ENCODE measurements at regions not wholly inside any gene's neighbourhood (a gene's known extent, or its start where the extent isn't known, plus 50 kb on each side); places are given as distances from the start of the nearest gene placed in this dataset.

GRCh38 chr3:106728315-106729098, 648.7 kb upstream of the CCDC54 start:
- no peak for DNase-seq

DNA sequence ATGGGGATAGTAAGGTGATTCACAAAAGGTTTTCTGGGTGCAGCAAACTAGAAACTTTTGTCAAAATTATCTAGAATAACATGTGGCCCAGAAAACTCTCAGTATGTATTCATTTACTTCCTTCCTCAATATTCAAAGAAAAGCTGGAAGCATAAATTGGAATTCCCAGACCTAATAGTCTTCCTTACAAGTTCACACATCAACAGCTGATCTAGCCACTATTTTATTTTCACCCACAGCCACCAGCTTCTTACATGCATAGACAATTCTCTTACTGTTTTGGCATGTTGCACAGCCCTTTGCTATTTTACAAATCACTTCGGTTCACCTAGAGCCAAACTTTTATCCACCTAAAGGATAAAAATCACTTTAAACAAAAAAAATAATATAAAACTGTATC, 647.8 kb upstream of the CCDC54 start:
- DNase-seq, result no peak

DNA sequence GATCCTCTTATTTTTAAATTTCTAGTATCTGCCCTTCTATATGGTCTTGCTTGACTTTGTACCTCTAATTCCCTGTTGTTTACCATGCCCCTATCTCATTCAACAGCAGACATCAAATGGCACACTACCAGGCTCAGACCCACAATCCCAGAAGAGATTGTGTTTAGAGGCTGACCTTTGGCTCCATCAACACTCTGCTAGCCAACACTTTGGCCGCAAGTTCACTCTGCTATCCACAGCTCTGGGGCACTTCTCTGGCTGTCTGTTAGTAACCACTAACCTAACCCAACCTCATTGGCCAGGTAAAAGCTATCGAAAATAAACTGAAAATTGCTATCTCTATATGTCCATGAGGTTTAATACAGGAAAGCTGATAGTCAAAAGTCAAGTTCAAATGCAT, 646.0 kb upstream of the CCDC54 start:
- no peak for DNase-seq

- no peak for DNase-seq
These were observed 642.5 kb upstream of the CCDC54 start for GRCh38 chr3:106734712-106735111.

DNA sequence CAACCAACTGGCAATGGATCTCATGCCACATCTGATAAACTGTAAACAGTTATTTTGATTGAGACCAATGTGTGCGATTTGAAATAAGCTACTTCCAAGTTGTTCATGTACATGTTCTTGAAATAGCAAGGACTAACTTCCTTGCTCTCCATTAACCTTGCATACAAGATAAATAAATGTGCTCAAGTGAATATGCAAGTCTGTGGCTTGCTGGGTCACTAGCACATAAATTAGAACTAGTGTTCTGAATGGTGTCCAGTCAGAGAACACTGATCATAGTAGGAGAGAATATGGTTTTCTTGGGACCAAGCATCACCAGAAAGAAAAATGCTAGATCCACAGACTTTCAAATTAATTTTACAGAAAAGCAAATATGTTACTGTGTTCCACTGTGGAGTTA, 640.0 kb upstream of the CCDC54 start:
- no peak for DNase-seq

- no peak for DNase-seq
These were observed 637.1 kb upstream of the CCDC54 start for GRCh38 chr3:106740116-106740515.

GRCh38 chr3:106745344-106746168, 631.7 kb upstream of the CCDC54 start:
- no peak for DNase-seq

- no peak for DNase-seq
These were observed 631.0 kb upstream of the CCDC54 start for GRCh38 chr3:106746286-106746685.

DNA sequence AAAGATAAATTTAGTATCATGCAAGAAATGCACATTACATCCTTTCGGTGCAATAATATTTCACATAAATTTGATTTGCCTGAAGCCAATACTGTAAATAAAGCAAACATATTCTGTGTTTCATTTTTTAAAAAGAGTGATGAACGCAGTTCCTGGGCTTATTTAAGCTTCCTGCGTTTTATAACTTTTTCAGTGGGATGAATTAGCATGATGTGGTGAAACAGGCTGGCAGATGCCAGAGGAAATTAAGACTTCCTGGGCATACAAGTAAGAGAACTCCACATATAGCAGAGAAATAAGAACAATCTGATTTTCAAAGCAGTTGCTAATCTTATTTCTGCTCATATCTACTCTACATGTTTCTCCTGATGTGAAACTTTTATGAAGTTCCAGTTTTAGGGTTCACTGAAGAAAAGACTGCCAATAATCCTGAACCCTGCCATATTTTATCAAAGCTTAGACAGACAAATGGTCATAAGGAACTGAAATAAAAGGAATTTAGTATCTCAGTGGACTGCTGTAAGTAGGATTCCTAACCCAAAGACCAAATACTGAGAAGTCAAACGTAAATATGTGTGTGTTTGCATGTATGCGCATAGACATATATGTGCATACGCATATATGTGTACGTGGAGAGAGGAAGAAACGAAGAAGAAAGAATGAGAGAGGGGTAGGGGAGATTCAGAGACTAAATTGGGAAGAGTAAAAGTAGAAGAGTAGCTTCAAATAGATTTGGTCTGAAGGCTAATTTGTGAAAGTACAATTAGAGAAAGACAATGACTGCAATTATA, 628.6 kb upstream of the CCDC54 start:
- no peak for DNase-seq

DNA sequence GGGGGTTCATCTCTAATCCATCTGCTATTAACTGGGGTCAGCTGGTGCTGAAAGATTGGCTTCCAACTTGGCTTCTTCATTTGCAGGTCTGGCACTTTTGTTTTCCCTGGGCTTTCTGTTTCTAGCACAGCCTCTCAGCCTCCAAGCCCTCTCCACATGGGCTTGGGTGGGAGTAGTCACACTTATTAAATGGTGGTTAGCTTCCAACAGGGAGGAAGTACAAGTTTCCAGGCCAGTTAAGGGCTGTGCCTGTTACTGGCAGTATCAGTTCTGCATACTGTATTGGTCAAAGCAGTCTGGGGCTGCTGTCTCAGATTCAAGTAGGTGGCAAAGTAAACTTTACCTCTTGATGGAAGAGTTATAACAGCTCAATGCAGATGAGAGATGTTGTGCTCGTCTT, 627.1 kb upstream of the CCDC54 start:
- no peak for DNase-seq

DNA sequence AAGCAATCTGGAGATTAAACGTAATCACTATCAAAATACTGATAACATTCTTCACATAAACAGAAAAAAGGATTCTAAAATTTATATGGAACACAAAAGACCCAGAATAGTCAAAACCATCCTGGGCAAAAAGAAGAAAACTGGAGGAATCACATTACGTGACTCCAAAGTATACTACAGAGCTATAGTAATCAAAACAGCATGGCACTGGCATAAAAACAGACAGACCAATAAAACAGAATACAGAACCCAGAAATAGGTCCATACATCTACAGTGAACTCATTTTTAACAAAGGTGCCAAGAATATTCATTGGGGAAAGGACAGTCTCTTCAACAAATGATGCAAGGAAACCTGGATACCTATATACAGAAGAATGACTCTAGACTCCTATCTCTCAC, 621.9 kb upstream of the CCDC54 start:
- no peak for DNase-seq

DNA sequence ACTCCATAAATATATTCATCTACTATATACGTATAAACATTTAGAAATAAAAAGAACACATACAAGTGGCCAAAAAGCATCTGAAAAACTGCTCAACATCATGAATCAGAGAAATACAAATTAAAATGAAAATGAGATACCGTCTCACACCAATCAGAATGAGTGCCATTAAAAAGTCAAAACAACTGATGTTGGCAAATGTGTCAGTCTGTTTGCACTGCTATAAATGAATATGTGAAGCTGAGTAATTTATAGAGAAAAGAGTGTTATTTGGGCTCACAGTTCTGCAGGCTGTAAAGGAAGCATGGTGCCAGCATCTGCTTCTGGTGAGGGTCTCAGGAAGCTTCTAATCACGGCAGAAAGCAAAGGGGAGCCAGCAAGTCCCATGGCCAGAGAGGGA, 620.3 kb upstream of the CCDC54 start:
- no peak for DNase-seq

DNA sequence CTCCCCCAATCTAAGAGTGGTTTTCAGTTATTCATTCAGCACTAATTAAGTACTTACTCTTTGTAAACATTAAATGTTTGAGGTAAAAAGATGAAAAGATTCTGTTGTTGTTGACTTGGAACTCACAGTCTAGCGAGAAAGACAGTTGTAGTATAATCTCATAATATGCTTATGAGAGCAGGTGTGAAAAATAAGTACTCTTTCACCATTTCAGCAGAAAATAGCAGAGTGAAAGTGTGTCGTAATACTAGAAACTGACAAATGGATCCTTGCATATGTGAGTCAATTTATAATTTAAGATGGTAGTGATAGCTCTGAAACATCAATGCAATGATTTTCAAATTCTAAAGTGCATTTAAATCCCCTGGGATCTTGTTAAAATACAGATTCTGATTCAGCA, 618.8 kb upstream of the CCDC54 start:
- DNase-seq, result no peak

GRCh38 chr3:106759731-106760130, 617.5 kb upstream of the CCDC54 start:
- no peak for DNase-seq

DNA sequence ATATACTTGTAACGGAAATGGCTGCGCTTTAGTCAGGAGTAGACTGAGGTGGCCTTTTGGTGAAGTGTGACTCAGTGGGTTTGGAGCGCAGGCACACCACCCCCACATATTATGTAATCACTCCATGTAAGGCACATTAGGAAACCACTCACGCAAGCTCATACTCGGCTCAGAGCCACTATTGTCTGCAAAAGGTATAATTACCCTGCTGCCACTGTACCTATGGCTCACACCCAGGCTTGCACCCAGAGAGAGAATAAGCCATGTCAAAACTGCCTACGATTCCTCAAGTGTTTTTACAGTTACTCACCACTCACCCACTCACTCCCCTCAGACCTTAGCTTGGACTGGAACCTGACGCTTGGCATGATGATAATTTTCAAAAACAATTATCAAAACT, 611.9 kb upstream of the CCDC54 start:
- DNase-seq, result no peak

DNA sequence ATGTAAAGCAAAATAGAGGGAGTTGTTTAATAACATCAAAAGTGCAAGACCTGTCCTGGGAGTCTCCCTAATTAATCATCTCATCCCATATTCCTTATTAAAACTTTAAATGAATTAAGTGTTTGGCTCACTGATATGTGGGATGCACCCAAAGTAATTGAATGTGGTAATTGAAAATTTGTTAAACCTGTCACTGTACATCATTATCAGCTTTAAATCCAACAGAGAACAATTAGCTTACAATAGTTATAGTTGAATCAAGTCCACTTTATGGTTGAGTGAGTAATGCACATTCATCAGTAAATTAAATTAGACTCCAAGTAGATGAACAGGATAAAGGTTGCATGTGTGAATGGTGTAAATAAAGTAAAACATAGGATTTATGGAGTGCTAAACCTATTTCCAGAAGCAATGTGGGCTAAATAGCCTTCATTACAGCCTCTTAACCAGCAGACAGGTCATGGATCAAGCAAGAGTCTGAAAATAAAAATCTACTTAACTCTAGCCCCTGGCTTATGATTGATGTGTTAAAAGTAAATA, 608.2 kb upstream of the CCDC54 start:
- no peak for DNase-seq

- no peak for DNase-seq
These were observed 603.4 kb upstream of the CCDC54 start for GRCh38 chr3:106773795-106774194.

DNA sequence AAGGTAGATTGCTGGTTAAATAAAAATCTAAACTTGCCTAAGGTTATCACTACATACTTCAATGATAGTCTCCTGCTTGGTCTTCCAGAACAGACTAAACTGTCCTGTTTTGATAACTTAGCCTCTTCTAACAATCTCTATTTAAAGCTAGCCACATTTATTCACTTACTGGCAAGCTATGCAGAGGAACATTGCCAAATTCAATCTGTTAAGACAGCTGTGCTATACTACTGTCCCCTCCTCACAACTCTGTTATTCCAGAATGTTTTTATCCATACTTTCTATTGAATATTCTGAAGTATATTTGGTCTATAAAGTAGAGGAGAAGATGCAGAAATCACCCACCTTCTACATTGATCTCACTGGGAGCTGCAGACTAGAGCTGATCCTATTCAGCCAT, 594.0 kb upstream of the CCDC54 start:
- no peak for DNase-seq

- DNase-seq, result no peak
These were observed 588.0 kb upstream of the CCDC54 start for GRCh38 chr3:106789276-106789675.

DNA sequence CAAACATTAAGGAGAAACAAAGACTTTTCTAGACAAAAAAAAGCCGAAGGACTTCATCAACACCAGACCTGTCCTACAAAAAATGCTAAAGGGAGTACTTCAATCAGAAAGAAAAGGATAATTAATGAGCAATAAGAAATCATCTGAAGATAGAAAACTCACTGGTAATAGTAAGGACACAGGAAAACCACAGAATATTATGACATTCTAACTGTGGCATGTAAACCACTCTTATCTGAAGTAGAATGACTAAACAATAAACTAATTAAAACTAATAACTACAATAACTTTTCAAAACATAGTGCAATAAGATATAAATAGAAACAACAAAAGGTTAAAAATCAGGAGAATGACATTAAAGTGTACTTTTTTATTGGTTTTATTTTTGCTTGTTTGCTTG, 584.5 kb upstream of the CCDC54 start:
- DNase-seq, result no peak

DNA sequence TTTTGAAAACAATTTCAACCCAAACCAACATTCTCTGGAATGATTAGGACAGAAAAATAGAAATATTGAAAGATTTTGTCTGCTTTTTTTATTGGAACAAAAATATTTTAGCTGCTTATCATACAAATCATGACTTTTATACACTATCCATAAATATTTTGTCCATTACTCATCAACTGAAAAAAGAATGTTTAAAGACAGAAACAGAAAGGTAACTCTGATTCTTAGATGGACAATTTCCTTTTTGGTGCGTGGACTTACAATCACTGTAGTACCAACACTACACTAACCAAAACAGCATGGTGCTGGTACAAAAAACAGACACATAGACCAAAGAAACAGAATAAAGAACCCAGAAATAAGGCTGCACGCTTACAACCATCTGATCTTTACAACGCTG, 582.8 kb upstream of the CCDC54 start:
- DNase-seq, result no peak

- no peak for DNase-seq
These were observed 581.7 kb upstream of the CCDC54 start for GRCh38 chr3:106795553-106795952.

- DNase-seq, result no peak
These were observed 579.8 kb upstream of the CCDC54 start for GRCh38 chr3:106797461-106797860.
